ENCODE measurements at regions not wholly inside any gene's neighbourhood (a gene's known extent, or its start where the extent isn't known, plus 50 kb on each side); places are given as distances from the start of the nearest gene placed in this dataset.

- DNase-seq (ENCODE audit: low read depth) = no peak
- no peak for TF ChIP-seq CTCF (conservative IDR thresholded peaks at IDR 0.05; ENCODE audit: low read length)
- H3K4me3 ChIP-seq (ENCODE audit: low read length) = no peak overlapping the region
Measured at GRCh38 chr11:82234256-82234655, 499.4 kb downstream of the FAM181B start.

GRCh38 chr11:82233201-82233600 is 500.5 kb downstream of the FAM181B start:
- no peak for TF ChIP-seq CTCF (conservative IDR thresholded peaks at IDR 0.05; ENCODE audit: low read length)
- no peak overlapping the region for H3K4me3 ChIP-seq (ENCODE audit: low read length)
- no peak for DNase-seq (ENCODE audit: low read depth)

GRCh38 chr11:82229341-82229740 is 504.3 kb downstream of the FAM181B start:
- peak; percentile 8 for DNase-seq (ENCODE audit: low read depth)
- peak; percentile 41 for TF ChIP-seq CTCF (conservative IDR thresholded peaks at IDR 0.05; ENCODE audit: low read length)

GRCh38 chr11:82225930-82226329 is 507.7 kb downstream of the FAM181B start:
- no peak for TF ChIP-seq CTCF (conservative IDR thresholded peaks at IDR 0.05; ENCODE audit: low read length)
- no peak for DNase-seq (ENCODE audit: low read depth)
- no peak overlapping the region for H3K4me3 ChIP-seq (ENCODE audit: low read length)

More at GRCh38 chr11:82229341-82229740, 504.3 kb downstream of the FAM181B start:
- H3K4me3 ChIP-seq (ENCODE audit: low read length) = no peak overlapping the region

- DNase-seq (ENCODE audit: low read depth) = no peak
- H3K4me3 ChIP-seq (ENCODE audit: low read length) = no peak overlapping the region
- no peak for TF ChIP-seq CTCF (conservative IDR thresholded peaks at IDR 0.05; ENCODE audit: low read length)
Measured at GRCh38 chr11:82225502-82225901, 508.2 kb downstream of the FAM181B start.

- DNase-seq (ENCODE audit: low read depth) = no peak
- no peak for TF ChIP-seq CTCF (conservative IDR thresholded peaks at IDR 0.05; ENCODE audit: low read length)
- H3K4me3 ChIP-seq (ENCODE audit: low read length) = no peak overlapping the region
Measured at GRCh38 chr11:82216927-82217570, 516.6 kb downstream of the FAM181B start.

- no peak for DNase-seq (ENCODE audit: low read depth)
- no peak for TF ChIP-seq CTCF (conservative IDR thresholded peaks at IDR 0.05; ENCODE audit: low read length)
- no peak overlapping the region for H3K4me3 ChIP-seq (ENCODE audit: low read length)
Measured at GRCh38 chr11:82210011-82210410, 523.7 kb downstream of the FAM181B start.
